ENCODE measurements at regions not wholly inside any gene's neighbourhood (a gene's known extent, or its start where the extent isn't known, plus 50 kb on each side); places are given as distances from the start of the nearest gene placed in this dataset.

- no peak for FAIRE-seq
- TF ChIP-seq SPI1 (IDR thresholded peaks at IDR 0.05; ENCODE audit: low read depth, low read length) (no peak), TAF1 (IDR thresholded peaks at IDR 0.05; ENCODE audit: low read depth, low read length) (no peak), POLR2A (IDR thresholded peaks at IDR 0.05; ENCODE audit: low read depth, low read length) (no peak), PAX5 (IDR thresholded peaks at IDR 0.05; ENCODE audit: insufficient read depth, low read length, severe bottlenecking) (no peak), POU2F2 (IDR thresholded peaks at IDR 0.05; ENCODE audit: low read depth, low read length) (no peak), POLR2AphosphoS5 (IDR thresholded peaks at IDR 0.05; ENCODE audit: low read depth, low read length) (no peak)
Measured at GRCh38 chr1:164912290-164912689, 353.3 kb downstream of the PBX1 start.

GRCh38 chr1:164910671-164911070, 351.7 kb downstream of the PBX1 start:
- no peak for TF ChIP-seq POLR2A (IDR thresholded peaks at IDR 0.05; ENCODE audit: low read depth, low read length)
- TF ChIP-seq SPI1 (IDR thresholded peaks at IDR 0.05; ENCODE audit: low read depth, low read length), result no peak
- TF ChIP-seq PAX5 (IDR thresholded peaks at IDR 0.05; ENCODE audit: insufficient read depth, low read length, severe bottlenecking), result no peak
- TF ChIP-seq TAF1 (IDR thresholded peaks at IDR 0.05; ENCODE audit: low read depth, low read length), result no peak
- no peak for TF ChIP-seq POLR2AphosphoS5 (IDR thresholded peaks at IDR 0.05; ENCODE audit: low read depth, low read length)
- no peak for TF ChIP-seq POU2F2 (IDR thresholded peaks at IDR 0.05; ENCODE audit: low read depth, low read length)
- FAIRE-seq, result no peak
- no peak for DNase-seq (ENCODE audit: insufficient read length, low spot score)

More at GRCh38 chr1:164912290-164912689, 353.3 kb downstream of the PBX1 start:
- DNase-seq (ENCODE audit: insufficient read length, low spot score), result no peak

GRCh38 chr1:164907666-164908065, 348.7 kb downstream of the PBX1 start:
- TF ChIP-seq POU2F2 (IDR thresholded peaks at IDR 0.05; ENCODE audit: low read depth, low read length) (no peak), POLR2A (IDR thresholded peaks at IDR 0.05; ENCODE audit: low read depth, low read length) (no peak), PAX5 (IDR thresholded peaks at IDR 0.05; ENCODE audit: insufficient read depth, low read length, severe bottlenecking) (no peak), POLR2AphosphoS5 (IDR thresholded peaks at IDR 0.05; ENCODE audit: low read depth, low read length) (no peak), SPI1 (IDR thresholded peaks at IDR 0.05; ENCODE audit: low read depth, low read length) (no peak), TAF1 (IDR thresholded peaks at IDR 0.05; ENCODE audit: low read depth, low read length) (no peak)
- FAIRE-seq (no peak), DNase-seq (ENCODE audit: insufficient read length, low spot score) (no peak)

GRCh38 chr1:164905869-164906268, 346.9 kb downstream of the PBX1 start:
- FAIRE-seq (no peak), DNase-seq (ENCODE audit: insufficient read length, low spot score) (no peak)
- TF ChIP-seq PAX5 (IDR thresholded peaks at IDR 0.05; ENCODE audit: insufficient read depth, low read length, severe bottlenecking) (no peak), POLR2A (IDR thresholded peaks at IDR 0.05; ENCODE audit: low read depth, low read length) (no peak), SPI1 (IDR thresholded peaks at IDR 0.05; ENCODE audit: low read depth, low read length) (no peak), TAF1 (IDR thresholded peaks at IDR 0.05; ENCODE audit: low read depth, low read length) (no peak), POLR2AphosphoS5 (IDR thresholded peaks at IDR 0.05; ENCODE audit: low read depth, low read length) (no peak), POU2F2 (IDR thresholded peaks at IDR 0.05; ENCODE audit: low read depth, low read length) (no peak)

- DNase-seq (ENCODE audit: insufficient read length, low spot score) (no peak), FAIRE-seq (no peak)
- no peak for TF ChIP-seq TAF1 (IDR thresholded peaks at IDR 0.05; ENCODE audit: low read depth, low read length)
- TF ChIP-seq POU2F2 (IDR thresholded peaks at IDR 0.05; ENCODE audit: low read depth, low read length), result no peak
- TF ChIP-seq SPI1 (IDR thresholded peaks at IDR 0.05; ENCODE audit: low read depth, low read length), result no peak
- TF ChIP-seq POLR2A (IDR thresholded peaks at IDR 0.05; ENCODE audit: low read depth, low read length), result no peak
- no peak for TF ChIP-seq POLR2AphosphoS5 (IDR thresholded peaks at IDR 0.05; ENCODE audit: low read depth, low read length)
- TF ChIP-seq PAX5 (IDR thresholded peaks at IDR 0.05; ENCODE audit: insufficient read depth, low read length, severe bottlenecking), result no peak
Measured at GRCh38 chr1:164902491-164902890, 343.5 kb downstream of the PBX1 start.
